ENCODE measurements at regions not wholly inside any gene's neighbourhood (a gene's known extent, or its start where the extent isn't known, plus 50 kb on each side); places are given as distances from the start of the nearest gene placed in this dataset.

GRCh38 chr1:5740450-5740849 lies 251.8 kb downstream of the NPHP4 start:
- no peak overlapping the region for H3K4me2 ChIP-seq (replicated peaks; ENCODE audit: extremely low read depth, low read length, poor library complexity, severe bottlenecking)
- Mint-ChIP-seq H3K36me3 (no peaks in the 10 kb centered on the region), H3K4me1 (no peaks in the 10 kb centered on the region), H3K4me3 (no peak overlapping the region), H3K27ac (no peak overlapping the region), H3K9me3 (peaks cover 0 to 2% (median 0%) of the 10 kb centered on the region in 7 donors), H3K27me3 (ENCODE audit: low read depth in 3 of 3) (peaks cover 5 to 11% (median 9%) of the 10 kb centered on the region in 3 donors)
- no peaks in the 10 kb centered on the region for H3K79me2 ChIP-seq (ENCODE audit: insufficient read depth, low read length)
- peaks cover 0 to 2% of the 10 kb centered on the region in 2 donors for H3K27me3 ChIP-seq (ENCODE audit: control insufficient read depth in 2 of 2, insufficient read depth in 2 of 2, low read length in 2 of 2)
- no peak overlapping the region for H3K4me3 ChIP-seq (replicated peaks in 1 of 3; ENCODE audit: low read depth in 2 of 3, low read length in 3 of 3)
- H3K9me3 ChIP-seq (replicated peaks in 1 of 2; ENCODE audit: control insufficient read depth in 1 of 2, insufficient read depth in 1 of 2, low read length in 2 of 2) = no peaks in the 10 kb centered on the region
- WGBS (ENCODE audit: insufficient coverage) = no CpG with 5 or more reads among the region's 7 CpGs
- no peak overlapping the region for H3K27ac ChIP-seq (ENCODE audit: low read depth in 1 of 2, low read length in 2 of 2)
- DNase-seq = no peak
- H4K20me1 ChIP-seq (ENCODE audit: insufficient read depth, low read length) = no peaks in the 10 kb centered on the region
- H3K4me1 ChIP-seq (ENCODE audit: control insufficient read depth in 1 of 2, insufficient read depth in 2 of 2, low read length in 2 of 2) = no peaks in the 10 kb centered on the region
- no peak for TF ChIP-seq CTCF (IDR thresholded peaks at IDR 0.05)
- no peaks in the 10 kb centered on the region for H3K36me3 ChIP-seq (replicated peaks in 1 of 2; ENCODE audit: control insufficient read depth in 1 of 2, insufficient read depth in 2 of 2, low read length in 2 of 2)
- intact Hi-C loops (cut with micrococcal nuclease) = loop anchor here (10.0 kb wide), 2 partner anchors 226 to 1826 kb away; no protein-coding TSS in a partner anchor
- no peak overlapping the region for H2AFZ ChIP-seq (ENCODE audit: insufficient read depth, low read depth, low read length, poor library complexity, severe bottlenecking)
- H3K9ac ChIP-seq (ENCODE audit: insufficient read depth, low read length, poor library complexity, severe bottlenecking) = no peak overlapping the region

GRCh38 chr1:5739561-5740078 lies 252.6 kb downstream of the NPHP4 start:
- Mint-ChIP-seq H3K27me3 (ENCODE audit: low read depth in 3 of 3) (peaks cover 5 to 9% (median 6%) of the 10 kb centered on the region in 3 donors), H3K4me3 (no peak overlapping the region), H3K36me3 (no peaks in the 10 kb centered on the region), H3K27ac (no peak overlapping the region), H3K9me3 (peaks cover 0 to 2% (median 0%) of the 10 kb centered on the region in 7 donors), H3K4me1 (no peaks in the 10 kb centered on the region)
- no peaks in the 10 kb centered on the region for H3K79me2 ChIP-seq (ENCODE audit: insufficient read depth, low read length)
- no peaks in the 10 kb centered on the region for H3K36me3 ChIP-seq (replicated peaks in 1 of 2; ENCODE audit: control insufficient read depth in 1 of 2, insufficient read depth in 2 of 2, low read length in 2 of 2)
- WGBS (ENCODE audit: insufficient coverage) = 84% methylated on average over 6 of the region's 6 CpGs
- no peaks in the 10 kb centered on the region for H3K4me1 ChIP-seq (ENCODE audit: control insufficient read depth in 1 of 2, insufficient read depth in 2 of 2, low read length in 2 of 2)
- no peak overlapping the region for H3K9ac ChIP-seq (ENCODE audit: insufficient read depth, low read length, poor library complexity, severe bottlenecking)
- H3K27ac ChIP-seq (ENCODE audit: low read depth in 1 of 2, low read length in 2 of 2) = no peak overlapping the region
- H4K20me1 ChIP-seq (ENCODE audit: insufficient read depth, low read length) = no peaks in the 10 kb centered on the region
- no peak overlapping the region for H3K4me2 ChIP-seq (replicated peaks; ENCODE audit: extremely low read depth, low read length, poor library complexity, severe bottlenecking)
- TF ChIP-seq CTCF (IDR thresholded peaks at IDR 0.05) = no peak
- H3K27me3 ChIP-seq (ENCODE audit: control insufficient read depth in 2 of 2, insufficient read depth in 2 of 2, low read length in 2 of 2) = peaks cover 0 to 2% of the 10 kb centered on the region in 2 donors
- H3K4me3 ChIP-seq (replicated peaks in 1 of 3; ENCODE audit: low read depth in 2 of 3, low read length in 3 of 3) = no peak overlapping the region
- H2AFZ ChIP-seq (ENCODE audit: insufficient read depth, low read depth, low read length, poor library complexity, severe bottlenecking) = no peak overlapping the region
- intact Hi-C loops (cut with micrococcal nuclease) = loop anchor here (10.0 kb wide), 2 partner anchors 225 to 1825 kb away; no protein-coding TSS in a partner anchor
- DNase-seq = no peak
- H3K9me3 ChIP-seq (replicated peaks in 1 of 2; ENCODE audit: control insufficient read depth in 1 of 2, insufficient read depth in 1 of 2, low read length in 2 of 2) = no peaks in the 10 kb centered on the region
